ENCODE measurements at regions not wholly inside any gene's neighbourhood (a gene's known extent, or its start where the extent isn't known, plus 50 kb on each side); places are given as distances from the start of the nearest gene placed in this dataset.
"Not testable (repeated sequence)": the region's sequence is repeated elsewhere in the genome, so short reads cannot be mapped to it uniquely, and the experiment has no call there.

GRCh38 chr1:114269539-114269938, 115.9 kb upstream of the SYT6 start:
- DNase-seq (ENCODE audit: low read depth in 2 of 2), result no peak

DNA sequence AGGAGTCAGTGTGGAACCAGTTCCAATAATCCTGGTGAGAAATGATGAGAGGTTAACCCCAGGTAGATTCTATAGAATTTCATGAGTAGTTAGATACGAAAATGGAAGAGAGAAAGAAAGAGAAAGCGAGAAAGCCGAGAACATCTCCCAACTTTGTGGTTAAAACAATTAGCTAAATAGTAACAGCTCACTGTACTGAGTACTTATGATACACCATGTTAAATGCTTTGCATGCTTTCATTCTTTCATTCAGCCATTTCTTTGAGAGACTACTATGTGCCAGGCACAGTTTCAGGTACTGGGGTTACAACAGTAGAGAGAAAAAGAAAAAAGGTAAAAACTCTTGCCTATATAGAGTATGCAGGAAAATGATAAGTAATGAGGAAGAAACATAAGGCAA, 109.7 kb upstream of the SYT6 start:
- DNase-seq (ENCODE audit: low read depth in 2 of 2), result no peak

DNA sequence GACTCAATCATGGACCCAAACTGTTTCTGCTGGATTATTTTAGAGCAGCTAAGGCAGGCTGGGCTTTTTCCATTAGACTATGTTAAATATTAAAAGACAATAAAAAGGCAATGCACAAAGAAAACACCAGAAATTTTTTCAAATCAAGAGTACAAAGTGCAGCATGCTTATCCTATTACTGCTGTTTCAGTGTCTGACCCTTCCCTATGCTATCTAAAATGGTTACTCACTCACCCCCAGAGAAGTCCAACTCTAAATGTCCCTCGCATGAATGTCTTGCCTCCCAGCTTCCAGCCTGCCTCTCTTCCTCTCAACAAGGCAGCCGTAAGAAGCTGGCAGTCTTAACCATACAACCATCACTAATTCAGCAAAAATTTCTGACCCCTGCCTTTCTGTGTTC, 108.7 kb upstream of the SYT6 start:
- DNase-seq (ENCODE audit: low read depth in 2 of 2), result no peak

DNA sequence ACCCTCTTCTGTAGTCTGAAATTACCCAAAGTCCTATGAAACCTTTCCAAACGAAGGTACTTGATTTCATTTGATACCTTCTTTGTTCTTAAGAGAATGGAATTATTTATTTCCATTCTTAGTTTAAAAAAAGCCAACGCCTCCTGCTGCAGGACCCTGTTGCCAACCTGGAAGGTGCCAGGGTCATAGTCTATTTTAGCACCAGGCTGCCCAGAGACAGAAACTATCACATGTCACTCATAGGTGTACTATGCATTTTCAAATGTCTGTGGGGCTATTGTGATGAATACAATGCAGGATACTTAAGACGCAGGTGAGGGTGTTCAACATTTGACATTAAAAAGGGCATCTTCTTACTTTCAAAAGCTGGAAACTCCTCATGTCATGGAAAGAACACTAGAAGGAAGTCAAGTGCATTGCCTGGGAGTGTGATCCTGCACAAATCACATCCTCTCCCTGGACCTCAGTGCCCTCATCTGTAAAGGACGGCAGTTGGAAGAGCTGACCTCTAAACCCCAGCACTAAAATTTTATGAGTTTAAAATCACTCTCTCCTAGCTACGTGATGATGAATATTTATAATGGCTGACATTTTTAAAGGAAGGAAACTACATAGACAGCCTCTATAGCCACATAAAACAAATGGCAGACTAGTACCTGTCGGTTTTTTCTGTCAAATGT, 107.3 kb upstream of the SYT6 start:
- no peak for DNase-seq (ENCODE audit: low read depth in 2 of 2)

GRCh38 chr1:114259511-114260160, 106.0 kb upstream of the SYT6 start:
- no peak for DNase-seq (ENCODE audit: low read depth in 2 of 2)

DNA sequence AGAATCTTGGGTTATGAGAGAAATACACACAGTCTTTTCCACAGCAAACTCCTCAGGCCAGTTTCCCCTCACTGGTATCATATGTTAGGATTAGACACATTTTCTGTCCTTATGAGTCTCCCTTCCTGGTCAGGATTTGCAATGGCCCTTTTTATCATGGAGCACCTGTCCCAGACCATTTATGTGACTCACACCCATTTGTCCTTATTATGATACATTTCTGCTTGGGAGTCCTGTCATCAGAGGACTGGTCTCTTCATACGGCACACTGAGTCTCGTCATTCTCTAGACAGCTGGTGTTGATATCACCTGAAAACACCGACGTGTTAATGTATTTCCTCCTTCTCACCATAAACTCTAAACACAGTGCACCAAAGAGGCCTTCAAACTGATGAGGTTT, 105.0 kb upstream of the SYT6 start:
- no peak for DNase-seq (ENCODE audit: low read depth in 2 of 2)

DNA sequence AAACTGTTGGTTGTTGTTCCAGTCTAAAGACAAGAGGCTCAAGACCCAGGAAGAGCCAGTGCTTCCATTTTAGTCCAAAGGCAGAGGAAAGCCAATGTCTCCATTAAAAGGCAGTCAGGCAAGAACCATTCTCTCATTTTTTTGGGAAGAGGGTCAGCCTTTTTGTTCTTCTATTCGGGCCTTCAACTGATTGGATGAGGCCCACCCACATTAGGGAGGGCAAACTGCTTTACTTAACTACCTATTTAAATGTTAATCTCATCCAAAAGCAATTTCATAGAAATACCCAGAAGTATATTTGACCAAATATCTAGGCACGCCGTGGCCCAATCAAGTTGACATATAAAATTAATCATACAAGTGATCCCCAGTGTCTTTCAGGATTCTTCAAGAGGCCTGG, 104.4 kb upstream of the SYT6 start:
- no peak for DNase-seq (ENCODE audit: low read depth in 2 of 2)

- no peak for DNase-seq (ENCODE audit: low read depth in 2 of 2)
These were observed 103.9 kb upstream of the SYT6 start for GRCh38 chr1:114257554-114257953.

DNA sequence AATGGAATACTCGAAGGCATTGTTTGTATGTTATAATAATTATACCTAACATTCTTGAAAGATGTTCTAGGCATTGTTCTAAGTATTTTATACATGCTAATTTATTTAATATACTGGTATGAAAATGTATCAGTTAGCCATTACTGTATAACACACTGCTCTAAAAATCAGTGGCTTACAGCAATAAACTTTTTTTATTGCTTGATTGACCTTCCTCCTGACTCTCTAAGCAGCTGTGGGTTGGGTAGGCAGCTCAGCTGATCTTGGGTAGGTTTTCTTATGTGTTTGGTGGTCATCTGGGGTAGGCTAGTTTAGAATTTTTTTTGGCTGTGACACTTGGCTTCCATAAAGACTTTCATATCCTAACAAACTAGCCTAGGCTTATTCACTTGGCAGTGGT, 100.2 kb upstream of the SYT6 start:
- DNase-seq (ENCODE audit: low read depth in 2 of 2), result no peak

DNA sequence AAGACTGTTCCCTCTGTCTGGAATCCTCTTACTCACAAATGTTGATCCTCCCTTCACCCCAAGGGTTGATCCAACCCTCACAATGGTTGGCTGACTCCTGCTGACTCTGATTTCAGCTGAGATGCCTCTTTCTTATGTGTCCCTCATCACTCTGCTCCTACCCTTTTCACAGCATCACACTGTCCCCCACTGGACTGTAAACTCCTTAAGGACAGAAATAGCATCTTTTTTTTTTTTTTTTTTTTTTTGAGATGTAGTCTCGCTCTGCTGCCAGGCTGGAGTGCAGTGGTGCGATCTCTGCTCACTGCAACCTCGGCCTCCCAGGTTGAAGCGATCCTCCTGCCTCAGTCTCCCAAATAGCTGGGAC, 97.9 kb upstream of the SYT6 start:
- no peak for DNase-seq (ENCODE audit: low read depth in 2 of 2)

GRCh38 chr1:114250683-114251572, 97.3 kb upstream of the SYT6 start:
- no peak for DNase-seq (ENCODE audit: low read depth in 2 of 2)

- DNase-seq (ENCODE audit: low read depth in 2 of 2), result no peak
These were observed 96.0 kb upstream of the SYT6 start for GRCh38 chr1:114249691-114250090.

GRCh38 chr1:114248162-114248561, 94.5 kb upstream of the SYT6 start:
- DNase-seq (ENCODE audit: low read depth in 2 of 2), result no peak

DNA sequence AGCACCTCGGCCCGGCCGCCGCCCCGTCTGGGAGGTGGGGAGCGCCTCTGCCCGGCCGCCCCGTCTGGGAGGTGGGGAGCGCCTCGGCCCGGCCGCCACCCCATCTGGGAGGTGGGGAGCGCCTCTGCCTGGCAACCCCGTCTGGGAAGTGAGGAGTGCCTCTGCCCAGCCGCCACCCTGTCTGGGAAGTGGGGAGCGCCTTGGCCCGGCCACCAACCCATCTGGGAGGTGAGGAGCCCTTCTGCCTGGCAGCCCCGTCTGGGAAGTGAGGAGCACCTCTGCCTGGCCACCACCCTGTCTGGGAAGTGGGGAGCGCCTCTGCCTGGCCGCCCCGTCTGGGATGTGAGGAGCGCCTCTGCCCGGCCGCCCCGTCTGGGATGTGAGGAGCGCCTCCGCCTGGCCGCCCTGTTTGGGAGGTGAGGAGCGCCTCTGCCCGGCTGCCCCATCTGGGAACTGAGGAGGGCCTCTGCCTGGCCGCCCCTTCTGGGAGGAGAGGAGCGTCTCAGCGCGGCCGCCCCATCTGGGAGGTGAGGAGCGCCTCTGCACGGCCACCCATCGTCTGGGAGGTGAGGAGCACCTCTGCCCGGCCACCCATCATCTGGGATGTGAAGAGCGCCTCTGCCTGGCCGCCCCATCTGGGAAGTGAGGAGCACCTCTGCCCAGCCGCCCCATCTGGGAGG, 89.0 kb upstream of the SYT6 start:
- DNase-seq (ENCODE audit: low read depth in 2 of 2), result not testable (repeated sequence)

DNA sequence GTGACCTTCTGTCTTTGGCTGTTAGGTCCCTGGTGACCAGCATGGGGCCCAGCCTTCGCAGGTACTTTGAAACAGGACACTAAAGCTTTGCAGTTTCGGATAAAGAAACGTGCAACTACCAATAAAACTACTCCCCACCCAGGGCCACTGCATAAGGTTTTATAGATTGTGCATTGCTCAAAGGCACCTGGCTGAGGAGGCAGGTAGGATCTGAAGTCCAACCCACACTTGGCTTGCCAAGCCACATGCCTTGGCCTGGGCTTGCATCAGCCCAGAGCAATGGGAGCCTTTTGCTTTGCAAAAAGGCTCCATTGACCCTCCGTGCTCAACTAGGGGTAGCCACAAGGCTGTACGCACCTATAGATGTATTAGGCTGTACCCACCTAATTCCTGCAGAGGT, 84.4 kb upstream of the SYT6 start:
- no peak for DNase-seq (ENCODE audit: low read depth in 2 of 2)

GRCh38 chr1:114236517-114236916, 82.8 kb upstream of the SYT6 start:
- DNase-seq (ENCODE audit: low read depth in 2 of 2), result no peak

GRCh38 chr1:114235960-114236359, 82.3 kb upstream of the SYT6 start:
- DNase-seq (ENCODE audit: low read depth in 2 of 2), result no peak

GRCh38 chr1:114235281-114235680, 81.6 kb upstream of the SYT6 start:
- no peak for DNase-seq (ENCODE audit: low read depth in 2 of 2)

DNA sequence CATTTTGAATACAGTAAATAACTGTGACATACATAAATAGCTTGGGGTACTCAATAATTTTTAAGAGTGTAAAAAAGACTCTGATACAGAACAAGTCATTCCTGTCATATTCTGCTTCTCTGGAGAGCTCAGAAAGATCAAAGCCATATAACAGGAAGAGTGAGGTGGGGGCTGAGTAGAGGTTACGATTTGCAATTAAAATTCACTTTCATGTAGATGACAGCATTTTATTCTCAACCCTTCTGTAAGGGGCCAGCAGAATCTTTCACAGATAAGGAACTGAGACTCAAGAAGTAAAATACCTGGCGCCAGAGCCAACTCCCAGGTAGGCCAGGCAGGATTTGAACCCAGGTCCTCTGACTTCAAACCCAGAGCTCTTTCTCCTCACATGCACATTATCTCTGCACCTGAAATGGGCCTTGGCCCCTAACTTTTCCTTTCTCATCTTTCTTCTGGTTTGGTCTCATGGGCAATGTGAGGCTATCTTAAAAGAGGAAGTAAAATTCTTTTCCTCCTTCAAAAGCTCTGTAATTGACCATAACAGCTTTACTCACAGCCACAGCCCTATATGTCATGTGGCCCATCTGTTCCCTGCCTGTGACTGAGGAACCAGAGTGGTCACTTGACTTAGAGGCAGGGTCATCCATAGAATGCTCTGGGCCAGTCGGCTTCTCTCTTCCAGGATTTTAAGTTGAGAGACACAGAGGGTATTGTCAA, 80.9 kb upstream of the SYT6 start:
- no peak for DNase-seq (ENCODE audit: low read depth in 2 of 2)

DNA sequence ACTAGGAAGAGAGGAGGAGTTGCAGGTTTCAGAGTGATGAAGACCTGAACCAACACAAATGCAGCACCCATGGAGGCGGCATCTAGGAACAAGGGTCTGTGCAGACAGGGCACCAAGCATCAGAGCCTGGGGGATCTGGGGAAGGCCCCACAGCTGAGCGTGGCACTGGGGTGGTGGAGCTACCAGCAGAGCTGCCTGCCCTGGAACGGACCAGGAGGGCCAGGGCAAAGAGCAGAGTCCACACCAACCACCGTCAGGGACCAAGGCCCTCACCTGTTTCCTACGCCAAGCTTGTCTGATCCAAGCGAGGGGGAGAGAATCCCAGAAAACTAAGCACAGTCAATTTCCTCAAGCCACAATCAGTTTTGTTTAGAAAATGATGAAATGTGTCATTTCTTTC, 79.0 kb upstream of the SYT6 start:
- no peak for DNase-seq (ENCODE audit: low read depth in 2 of 2)

GRCh38 chr1:114231301-114231700, 77.6 kb upstream of the SYT6 start:
- DNase-seq (ENCODE audit: low read depth in 2 of 2), result no peak

- DNase-seq (ENCODE audit: low read depth in 2 of 2), result no peak
These were observed 75.7 kb upstream of the SYT6 start for GRCh38 chr1:114229368-114229767.
